ENCODE measurements at regions not wholly inside any gene's neighbourhood (a gene's known extent, or its start where the extent isn't known, plus 50 kb on each side); places are given as distances from the start of the nearest gene placed in this dataset.

DNA sequence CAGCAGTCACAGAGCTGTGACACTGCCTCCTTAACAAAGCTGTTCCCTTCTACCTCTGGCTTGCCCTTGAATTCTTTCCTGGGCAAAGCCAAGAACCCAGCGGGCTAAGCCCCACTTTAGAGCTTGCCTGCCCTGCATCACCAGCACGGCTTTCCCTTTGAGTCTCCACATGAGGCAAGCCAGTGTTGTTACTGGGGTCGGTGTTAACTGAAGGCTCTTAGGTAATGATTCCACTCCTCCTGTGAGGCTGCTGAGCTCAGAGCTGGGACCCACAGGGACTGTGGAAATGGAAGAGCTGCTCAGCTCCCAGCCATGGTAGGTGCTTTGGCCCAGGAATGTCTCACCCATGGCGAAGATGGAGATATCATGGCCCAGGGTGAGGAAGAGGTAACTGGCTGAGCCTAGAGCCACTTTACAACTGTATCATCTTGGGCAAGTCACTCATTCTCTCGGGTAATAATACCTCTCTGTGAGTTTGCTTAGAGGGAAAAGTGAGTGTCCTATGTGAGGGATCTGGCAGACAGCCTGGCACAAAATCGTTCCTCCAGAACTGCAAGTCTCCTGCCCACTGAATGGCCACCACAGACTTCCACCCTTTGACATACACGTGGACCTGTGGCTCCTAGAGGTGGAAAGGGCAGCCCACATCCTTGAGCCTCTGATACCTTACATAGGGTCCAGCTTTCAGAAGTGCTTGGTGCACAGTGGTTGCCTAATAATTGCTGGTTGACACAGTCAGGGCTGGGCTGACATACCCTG, 654.1 kb downstream of the PTPRU start:
- in situ Hi-C loops (cut with MboI; ENCODE audit: low sequenced_read_pairs), result no loop called here

DNA sequence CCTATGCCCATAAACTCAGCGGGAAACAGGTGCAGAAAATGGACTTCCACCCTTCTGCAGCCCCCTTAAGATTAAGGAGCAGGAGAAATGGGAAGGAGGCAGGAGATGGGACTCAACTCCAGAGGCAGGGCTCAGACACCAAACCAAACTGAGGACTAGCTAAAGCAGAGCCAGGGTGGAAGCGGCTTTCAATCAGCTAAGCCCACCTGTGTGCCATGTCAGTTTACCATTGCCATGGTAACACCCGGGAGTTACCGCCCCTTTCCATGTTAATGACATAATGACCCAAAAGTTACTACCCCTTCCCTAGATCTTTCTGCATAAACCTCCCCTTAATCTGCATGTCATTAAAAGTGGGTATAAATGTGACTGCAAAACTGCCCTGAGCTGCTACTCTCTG, 653.5 kb downstream of the PTPRU start:
- in situ Hi-C loops (cut with MboI; ENCODE audit: low sequenced_read_pairs), result no loop called here
- DNase-seq (ENCODE audit: low spot score in 2 of 2), result no peak
- Histone ChIP-seq H3K4me3 (no peak overlapping the region), H3K27me3 (ENCODE audit: low read depth) (no peaks in the 10 kb centered on the region), H3K4me1 (no peaks in the 10 kb centered on the region), H3K9me3 (no peaks in the 10 kb centered on the region), H3K36me3 (replicated peaks) (no peaks in the 10 kb centered on the region)

More for the DNA sequence above, 654.1 kb downstream of the PTPRU start:
- Histone ChIP-seq H3K36me3 (replicated peaks) (no peaks in the 10 kb centered on the region), H3K9me3 (no peaks in the 10 kb centered on the region), H3K27me3 (ENCODE audit: low read depth) (no peaks in the 10 kb centered on the region), H3K4me1 (no peaks in the 10 kb centered on the region), H3K4me3 (no peak overlapping the region)
- DNase-seq (ENCODE audit: low spot score in 2 of 2), result no peak

DNA sequence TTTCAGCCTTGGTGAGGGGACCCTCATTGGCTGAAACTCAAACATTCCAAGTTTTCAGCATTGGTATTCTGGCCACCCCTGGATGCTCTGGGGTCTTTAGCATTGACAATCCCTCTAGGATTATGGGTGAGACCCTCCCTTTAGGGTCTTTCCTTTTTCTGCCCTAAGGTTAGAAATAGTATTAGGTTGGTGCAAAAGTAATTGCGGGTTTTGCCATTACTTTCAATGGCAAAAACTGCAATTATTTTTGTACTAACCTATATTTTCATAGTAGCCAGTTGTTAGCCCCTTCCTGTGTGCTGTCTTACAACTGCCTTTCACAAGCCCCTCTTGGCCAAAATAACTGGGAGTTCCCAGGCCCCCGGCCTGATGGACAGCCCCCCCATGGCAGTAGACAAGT, 648.4 kb downstream of the PTPRU start:
- no peaks in the 10 kb centered on the region for H3K27me3 ChIP-seq (ENCODE audit: low read depth)
- no peak for DNase-seq (ENCODE audit: low spot score in 2 of 2)
- H3K9me3 ChIP-seq, result no peaks in the 10 kb centered on the region
- in situ Hi-C loops (cut with MboI; ENCODE audit: low sequenced_read_pairs), result no loop called here
- no peak overlapping the region for H3K4me3 ChIP-seq
- H3K4me1 ChIP-seq, result no peaks in the 10 kb centered on the region
- no peaks in the 10 kb centered on the region for H3K36me3 ChIP-seq (replicated peaks)

DNA sequence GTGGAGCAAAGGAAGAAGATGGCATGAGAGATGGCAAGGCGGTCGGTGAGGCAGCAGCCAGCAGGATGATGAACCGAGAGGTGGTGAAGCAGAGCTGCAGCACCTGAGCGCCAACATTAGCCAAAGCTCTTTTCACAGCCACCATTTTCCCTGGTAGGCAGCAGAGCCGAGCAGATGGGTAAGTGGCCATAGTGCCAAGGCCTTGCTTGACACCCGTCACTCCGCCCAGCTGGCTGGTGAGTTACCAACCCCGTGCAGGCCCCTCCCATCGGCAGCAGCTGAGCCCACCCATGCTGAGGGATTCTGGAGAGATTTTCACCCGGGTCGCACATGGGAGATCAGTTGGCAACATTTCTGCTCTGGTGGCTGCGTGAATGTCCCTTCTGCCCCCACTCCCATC, 647.7 kb downstream of the PTPRU start:
- in situ Hi-C loops (cut with MboI; ENCODE audit: low sequenced_read_pairs), result no loop called here
- no peaks in the 10 kb centered on the region for H3K27me3 ChIP-seq (ENCODE audit: low read depth)
- no peaks in the 10 kb centered on the region for H3K36me3 ChIP-seq (replicated peaks)
- H3K9me3 ChIP-seq, result no peaks in the 10 kb centered on the region
- no peak for DNase-seq (ENCODE audit: low spot score in 2 of 2)
- no peak overlapping the region for H3K4me3 ChIP-seq
- H3K4me1 ChIP-seq, result no peaks in the 10 kb centered on the region

- Histone ChIP-seq H3K4me1 (no peaks in the 10 kb centered on the region), H3K36me3 (replicated peaks) (no peaks in the 10 kb centered on the region), H3K9me3 (no peaks in the 10 kb centered on the region), H3K27me3 (ENCODE audit: low read depth) (no peaks in the 10 kb centered on the region), H3K4me3 (no peak overlapping the region)
- in situ Hi-C loops (cut with MboI; ENCODE audit: low sequenced_read_pairs), result no loop called here
- DNase-seq (ENCODE audit: low spot score in 2 of 2), result no peak
Observed at GRCh38 chr1:29883411-29883832, 647.1 kb downstream of the PTPRU start.

- no peak overlapping the region for H3K4me3 ChIP-seq
- no peaks in the 10 kb centered on the region for H3K4me1 ChIP-seq
- in situ Hi-C loops (cut with MboI; ENCODE audit: low sequenced_read_pairs), result no loop called here
- no peaks in the 10 kb centered on the region for H3K27me3 ChIP-seq (ENCODE audit: low read depth)
- no peaks in the 10 kb centered on the region for H3K9me3 ChIP-seq
- no peak for DNase-seq (ENCODE audit: low spot score in 2 of 2)
- no peaks in the 10 kb centered on the region for H3K36me3 ChIP-seq (replicated peaks)
Observed at GRCh38 chr1:29880556-29880955, 644.2 kb downstream of the PTPRU start.

GRCh38 chr1:29879217-29879616, 642.9 kb downstream of the PTPRU start:
- Histone ChIP-seq H3K27me3 (ENCODE audit: low read depth) (no peaks in the 10 kb centered on the region), H3K4me3 (no peak overlapping the region), H3K9me3 (no peaks in the 10 kb centered on the region), H3K36me3 (replicated peaks) (no peaks in the 10 kb centered on the region), H3K4me1 (no peaks in the 10 kb centered on the region)
- DNase-seq (ENCODE audit: low spot score in 2 of 2), result no peak
- in situ Hi-C loops (cut with MboI; ENCODE audit: low sequenced_read_pairs), result no loop called here

GRCh38 chr1:29878501-29878900, 642.2 kb downstream of the PTPRU start:
- no peak for DNase-seq (ENCODE audit: low spot score in 2 of 2)
- in situ Hi-C loops (cut with MboI; ENCODE audit: low sequenced_read_pairs), result no loop called here
- Histone ChIP-seq H3K4me3 (no peak overlapping the region), H3K9me3 (no peaks in the 10 kb centered on the region), H3K4me1 (no peaks in the 10 kb centered on the region), H3K27me3 (ENCODE audit: low read depth) (no peaks in the 10 kb centered on the region), H3K36me3 (replicated peaks) (no peaks in the 10 kb centered on the region)

GRCh38 chr1:29876902-29877301, 640.6 kb downstream of the PTPRU start:
- Histone ChIP-seq H3K27me3 (ENCODE audit: low read depth) (no peaks in the 10 kb centered on the region), H3K4me3 (no peak overlapping the region), H3K36me3 (replicated peaks) (no peaks in the 10 kb centered on the region), H3K9me3 (no peaks in the 10 kb centered on the region), H3K4me1 (no peaks in the 10 kb centered on the region)
- in situ Hi-C loops (cut with MboI; ENCODE audit: low sequenced_read_pairs), result no loop called here
- no peak for DNase-seq (ENCODE audit: low spot score in 2 of 2)

DNA sequence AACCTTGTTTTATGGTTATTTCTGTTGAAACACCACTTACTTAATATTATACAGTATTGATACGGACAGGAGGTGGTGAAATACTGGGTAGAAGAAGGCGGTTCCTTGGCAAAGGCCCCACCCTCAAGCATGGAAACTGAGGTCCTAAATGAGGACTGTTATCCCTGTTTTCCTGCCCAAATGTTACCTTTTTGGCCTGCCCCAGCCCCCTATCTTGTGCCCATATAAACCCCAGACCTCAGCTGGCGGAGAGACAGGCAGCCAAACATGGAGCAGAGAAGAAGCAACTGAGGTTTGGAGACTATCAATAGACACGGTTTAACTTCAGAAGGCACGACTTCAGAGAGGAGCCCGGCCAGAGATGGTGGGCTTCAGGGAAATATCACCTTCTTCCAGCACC, 640.1 kb downstream of the PTPRU start:
- H3K4me1 ChIP-seq, result no peaks in the 10 kb centered on the region
- no peaks in the 10 kb centered on the region for H3K36me3 ChIP-seq (replicated peaks)
- in situ Hi-C loops (cut with MboI; ENCODE audit: low sequenced_read_pairs), result no loop called here
- H3K9me3 ChIP-seq, result no peaks in the 10 kb centered on the region
- no peaks in the 10 kb centered on the region for H3K27me3 ChIP-seq (ENCODE audit: low read depth)
- H3K4me3 ChIP-seq, result no peak overlapping the region
- no peak for DNase-seq (ENCODE audit: low spot score in 2 of 2)

- in situ Hi-C loops (cut with MboI; ENCODE audit: low sequenced_read_pairs), result no loop called here
- no peaks in the 10 kb centered on the region for H3K27me3 ChIP-seq (ENCODE audit: low read depth)
- H3K4me1 ChIP-seq, result no peaks in the 10 kb centered on the region
- no peaks in the 10 kb centered on the region for H3K9me3 ChIP-seq
- H3K36me3 ChIP-seq (replicated peaks), result no peaks in the 10 kb centered on the region
- DNase-seq (ENCODE audit: low spot score in 2 of 2), result no peak
- H3K4me3 ChIP-seq, result no peak overlapping the region
Observed at GRCh38 chr1:29875557-29876028, 639.3 kb downstream of the PTPRU start.

- Histone ChIP-seq H3K4me3 (no peak overlapping the region), H3K9me3 (no peaks in the 10 kb centered on the region), H3K4me1 (no peaks in the 10 kb centered on the region), H3K27me3 (ENCODE audit: low read depth) (no peaks in the 10 kb centered on the region), H3K36me3 (replicated peaks) (no peaks in the 10 kb centered on the region)
- in situ Hi-C loops (cut with MboI; ENCODE audit: low sequenced_read_pairs), result no loop called here
- DNase-seq (ENCODE audit: low spot score in 2 of 2), result no peak
Observed at GRCh38 chr1:29870621-29871020, 634.3 kb downstream of the PTPRU start.

- no peaks in the 10 kb centered on the region for H3K36me3 ChIP-seq (replicated peaks)
- in situ Hi-C loops (cut with MboI; ENCODE audit: low sequenced_read_pairs), result no loop called here
- H3K9me3 ChIP-seq, result no peaks in the 10 kb centered on the region
- H3K27me3 ChIP-seq (ENCODE audit: low read depth), result no peaks in the 10 kb centered on the region
- no peak for DNase-seq (ENCODE audit: low spot score in 2 of 2)
- H3K4me3 ChIP-seq, result no peak overlapping the region
- H3K4me1 ChIP-seq, result no peaks in the 10 kb centered on the region
Observed at GRCh38 chr1:29869802-29870201, 633.5 kb downstream of the PTPRU start.

DNA sequence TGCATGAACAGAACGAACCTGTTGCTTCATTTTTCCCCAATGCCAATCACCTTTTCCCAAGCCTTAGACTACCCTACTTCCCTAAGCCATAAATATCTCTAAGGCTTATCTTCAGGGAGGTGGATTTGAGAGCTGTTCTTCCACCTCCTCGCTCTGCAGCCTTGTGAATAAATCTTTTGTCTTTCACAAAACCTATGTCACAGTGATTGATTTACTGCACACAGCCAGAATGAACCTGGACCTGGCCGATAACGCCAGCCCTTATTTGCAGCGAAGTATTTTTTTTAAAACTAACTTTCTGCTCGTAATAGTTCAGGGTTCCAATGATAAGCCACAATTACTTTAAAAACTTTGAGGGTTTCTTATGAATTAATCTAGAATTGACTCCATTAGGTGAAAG, 632.6 kb downstream of the PTPRU start:
- Histone ChIP-seq H3K4me1 (no peaks in the 10 kb centered on the region), H3K9me3 (no peaks in the 10 kb centered on the region), H3K4me3 (no peak overlapping the region), H3K27me3 (ENCODE audit: low read depth) (no peaks in the 10 kb centered on the region), H3K36me3 (replicated peaks) (no peaks in the 10 kb centered on the region)
- in situ Hi-C loops (cut with MboI; ENCODE audit: low sequenced_read_pairs), result no loop called here
- DNase-seq (ENCODE audit: low spot score in 2 of 2), result no peak

- no peaks in the 10 kb centered on the region for H3K36me3 ChIP-seq (replicated peaks)
- no peak overlapping the region for H3K4me3 ChIP-seq
- H3K27me3 ChIP-seq (ENCODE audit: low read depth), result no peaks in the 10 kb centered on the region
- no peak for DNase-seq (ENCODE audit: low spot score in 2 of 2)
- no peaks in the 10 kb centered on the region for H3K4me1 ChIP-seq
- in situ Hi-C loops (cut with MboI; ENCODE audit: low sequenced_read_pairs), result no loop called here
- no peaks in the 10 kb centered on the region for H3K9me3 ChIP-seq
Observed at GRCh38 chr1:29868096-29868495, 631.8 kb downstream of the PTPRU start.

All from HAP-1 (cell line).